Gastrocnemius medialis (tissue), 4 donors: ENCODE measurements at regions not wholly inside any gene's neighbourhood (a gene's known extent, or its start where the extent isn't known, plus 50 kb on each side); places are given as distances from the start of the nearest gene placed in this dataset.

Experiments used
- CTCF ChIP-seq, 5 experiments: fragments of 450-650 bp in 3 of 5; fragments of 200-600 bp in 2 of 5; sonication (generic) in 2 of 5; IDR thresholded peaks in 4 of 5; conservative IDR thresholded peaks in 1 of 5; 1 replicate in 4 of 5; 2 replicates in 1 of 5; pipeline ENCODE4 v1.5.1; 2016 to 2019; ENCODE audit warnings: antibody characterized with exemption in 5 of 5, mild to moderate bottlenecking in 3 of 5, moderate library complexity in 3 of 5
- POLR2A ChIP-seq, 2 donors: fragments of 450-650 bp; IDR thresholded peaks; one replicate each; pipeline ENCODE4 v1.6.1; 2017; ENCODE audit warnings: antibody characterized with exemption in 2 of 2, mild to moderate bottlenecking in 2 of 2, moderate library complexity in 2 of 2

- TF ChIP-seq CTCF (IDR thresholded peaks at IDR 0.05 in 4 of 5, conservative IDR thresholded peaks at IDR 0.05 in 1 of 5), result no peak
- no peak for TF ChIP-seq POLR2A (IDR thresholded peaks at IDR 0.05)
These were observed 80.9 kb upstream of the NEUROD1 start for GRCh38 chr2:181761175-181761574.
